ENCODE measurements at regions not wholly inside any gene's neighbourhood (a gene's known extent, or its start where the extent isn't known, plus 50 kb on each side); places are given as distances from the start of the nearest gene placed in this dataset.

- Histone ChIP-seq H3K9me3 (no peaks in the 10 kb centered on the region), H3K27ac (no peak overlapping the region), H3K4me1 (no peaks in the 10 kb centered on the region), H3K36me3 (no peaks in the 10 kb centered on the region), H3K4me3 (no peak overlapping the region), H3K27me3 (no peaks in the 10 kb centered on the region)
- 19 to 24% methylated on average over 3 of the region's 3 CpGs for WGBS, 2 donors
- ATAC-seq (ENCODE audit: low FRiP score in 2 of 2), result no peak
- no peak for TF ChIP-seq CTCF (IDR thresholded peaks at IDR 0.05)
- TF ChIP-seq EP300 (IDR thresholded peaks at IDR 0.05), result no peak
- no peak for TF ChIP-seq POLR2AphosphoS5 (IDR thresholded peaks at IDR 0.05)
- TF ChIP-seq POLR2A (IDR thresholded peaks at IDR 0.05), result no peak
- no peak for DNase-seq
Observed at GRCh38 chr21:18041012-18041411, 203.6 kb upstream of the CHODL start.

GRCh38 chr21:18030248-18030647 is 211.1 kb upstream of the C21orf91 start:
- DNase-seq (no peak), ATAC-seq (ENCODE audit: low FRiP score in 2 of 2) (no peak)
- TF ChIP-seq CTCF (IDR thresholded peaks at IDR 0.05) (no peak), POLR2A (IDR thresholded peaks at IDR 0.05) (no peak), EP300 (IDR thresholded peaks at IDR 0.05) (no peak), POLR2AphosphoS5 (IDR thresholded peaks at IDR 0.05) (no peak)
- Histone ChIP-seq H3K4me1 (no peaks in the 10 kb centered on the region), H3K27ac (no peak overlapping the region), H3K9me3 (no peaks in the 10 kb centered on the region), H3K4me3 (no peak overlapping the region), H3K36me3 (no peaks in the 10 kb centered on the region), H3K27me3 (no peaks in the 10 kb centered on the region)
- 76 to 90% methylated on average over 4 of the region's 4 CpGs for WGBS, 2 donors

- no peaks in the 10 kb centered on the region for H3K4me1 ChIP-seq
- TF ChIP-seq CTCF (IDR thresholded peaks at IDR 0.05), result no peak
- TF ChIP-seq POLR2A (IDR thresholded peaks at IDR 0.05), result no peak
- TF ChIP-seq POLR2AphosphoS5 (IDR thresholded peaks at IDR 0.05), result no peak
- no peak for TF ChIP-seq EP300 (IDR thresholded peaks at IDR 0.05)
- H3K36me3 ChIP-seq, result no peaks in the 10 kb centered on the region
- WGBS, 2 donors, result 0% methylated on average over 1 of the region's 1 CpG
- no peak overlapping the region for H3K4me3 ChIP-seq
- no peak for DNase-seq
- no peaks in the 10 kb centered on the region for H3K9me3 ChIP-seq
- no peaks in the 10 kb centered on the region for H3K27me3 ChIP-seq
- ATAC-seq (ENCODE audit: low FRiP score in 2 of 2), result no peak
- no peak overlapping the region for H3K27ac ChIP-seq
Observed at GRCh38 chr21:18026359-18026758, 207.2 kb upstream of the C21orf91 start.

GRCh38 chr21:18023711-18024110 is 204.6 kb upstream of the C21orf91 start:
- TF ChIP-seq EP300 (IDR thresholded peaks at IDR 0.05) (no peak), POLR2AphosphoS5 (IDR thresholded peaks at IDR 0.05) (no peak), CTCF (IDR thresholded peaks at IDR 0.05) (no peak), POLR2A (IDR thresholded peaks at IDR 0.05) (no peak)
- no peaks in the 10 kb centered on the region for H3K4me1 ChIP-seq
- ATAC-seq (ENCODE audit: low FRiP score in 2 of 2) (no peak), DNase-seq (no peak)
- 67 to 83% methylated on average over 2 of the region's 2 CpGs for WGBS, 2 donors
- no peak overlapping the region for H3K27ac ChIP-seq
- H3K4me3 ChIP-seq, result no peak overlapping the region
- no peaks in the 10 kb centered on the region for H3K27me3 ChIP-seq
- H3K9me3 ChIP-seq, result no peaks in the 10 kb centered on the region
- no peaks in the 10 kb centered on the region for H3K36me3 ChIP-seq

GRCh38 chr21:18023157-18023556 is 204.0 kb upstream of the C21orf91 start:
- peak in 1 of 2 donors; percentile 11 for ATAC-seq (ENCODE audit: low FRiP score in 2 of 2)
- no peak overlapping the region for H3K27ac ChIP-seq
- WGBS, 2 donors, result 85 to 98% methylated on average over 4 of the region's 4 CpGs

More at GRCh38 chr21:18023157-18023556, 204.0 kb upstream of the C21orf91 start:
- no peak for DNase-seq
- Histone ChIP-seq H3K27me3 (no peaks in the 10 kb centered on the region), H3K4me3 (no peak overlapping the region), H3K36me3 (no peaks in the 10 kb centered on the region), H3K9me3 (no peaks in the 10 kb centered on the region), H3K4me1 (no peaks in the 10 kb centered on the region)
- TF ChIP-seq POLR2AphosphoS5 (IDR thresholded peaks at IDR 0.05) (no peak), POLR2A (IDR thresholded peaks at IDR 0.05) (no peak), EP300 (IDR thresholded peaks at IDR 0.05) (no peak), CTCF (IDR thresholded peaks at IDR 0.05) (no peak)

All from upper lobe of left lung (tissue), 6 donors.